ENCODE measurements at regions not wholly inside any gene's neighbourhood (a gene's known extent, or its start where the extent isn't known, plus 50 kb on each side); places are given as distances from the start of the nearest gene placed in this dataset.

GRCh38 chr12:94762259-94762942 lies 112.0 kb upstream of the TMCC3 start:
- H3K36me3 ChIP-seq (ENCODE audit: low read depth) = no peaks in the 10 kb centered on the region
- H3K4me1 ChIP-seq (replicated peaks; ENCODE audit: insufficient read depth) = peaks cover 30% of the 10 kb centered on the region
- POLR2A ChIA-PET (ENCODE audit: unreplicated experiment) = interaction anchor here (0.6 to 0.8 kb wide), 4 partner anchors 61 to 1475 kb away, joined by 3 to 15 read pairs (median 6); no protein-coding TSS in a partner anchor
- H4K20me1 ChIP-seq (ENCODE audit: insufficient read depth) = no peaks in the 10 kb centered on the region
- H3K9me3 ChIP-seq (ENCODE audit: insufficient read depth, low read depth) = no peaks in the 10 kb centered on the region
- no peak for TF ChIP-seq CTCF (conservative IDR thresholded peaks at IDR 0.05)
- no peak for TF ChIP-seq EZH2 (IDR thresholded peaks at IDR 0.05; ENCODE audit: low read depth)
- no TSS peak for BruUV-seq (replicated peaks)
- CTCF ChIA-PET = interaction anchor here (0.6 to 1.5 kb wide), 4 partner anchors 158 to 1259 kb away, joined by 3 to 5 read pairs (median 5); no protein-coding TSS in a partner anchor
- H3K79me2 ChIP-seq (ENCODE audit: low read depth) = no peaks in the 10 kb centered on the region
- peaks cover 7% of the 10 kb centered on the region; the same call in 1 of the 2 replicates for H3F3A ChIP-seq (ENCODE audit: insufficient read depth, low read depth)
- peak in 1 of 2 experiments; percentile 72 for DNase-seq
- H3K4me3 ChIP-seq = no peak overlapping the region
- H3K9me2 ChIP-seq (ENCODE audit: insufficient read depth) = no peaks in the 10 kb centered on the region
- peak overlapping the region; percentile 67 for H3K27ac ChIP-seq
- no peak overlapping the region for H2AFZ ChIP-seq
- H3K4me2 ChIP-seq = peak overlapping the region; percentile 7
- H3K27me3 ChIP-seq (ENCODE audit: insufficient read depth, low read depth) = no peaks in the 10 kb centered on the region
- intact Hi-C loops (cut with micrococcal nuclease; ENCODE audit: unreplicated experiment) = loop anchor here (5.0 kb wide), 2 partner anchors 140 to 165 kb away; no protein-coding TSS in a partner anchor

- Histone ChIP-seq H3K4me3 (no peak overlapping the region), H3K9me2 (ENCODE audit: insufficient read depth) (no peaks in the 10 kb centered on the region), H3K36me3 (ENCODE audit: low read depth) (no peaks in the 10 kb centered on the region), H3K4me2 (peak overlapping the region; percentile 30; the same call in 1 of the 2 replicates), H3K27me3 (ENCODE audit: insufficient read depth, low read depth) (no peaks in the 10 kb centered on the region), H3K27ac (peak overlapping the region; percentile 51), H4K20me1 (ENCODE audit: insufficient read depth) (no peaks in the 10 kb centered on the region), H3K9me3 (ENCODE audit: insufficient read depth, low read depth) (no peaks in the 10 kb centered on the region), H2AFZ (no peak overlapping the region), H3K4me1 (replicated peaks; ENCODE audit: insufficient read depth) (peaks cover 30% of the 10 kb centered on the region), H3K79me2 (ENCODE audit: low read depth) (no peaks in the 10 kb centered on the region), H3F3A (ENCODE audit: insufficient read depth, low read depth) (peaks cover 7% of the 10 kb centered on the region; the same call in 1 of the 2 replicates)
- no peak for TF ChIP-seq CTCF (conservative IDR thresholded peaks at IDR 0.05)
- POLR2A ChIA-PET (ENCODE audit: unreplicated experiment) = interaction anchor here (0.5 to 0.8 kb wide), 3 partner anchors 62 to 201 kb away, joined by 3 to 15 read pairs (median 8); no protein-coding TSS in a partner anchor
- BruUV-seq (replicated peaks) = no TSS peak
- CTCF ChIA-PET = interaction anchor here (0.6 kb wide), 1 partner anchor 33 kb away, joined by 7 read pairs; no protein-coding TSS in a partner anchor
- intact Hi-C loops (cut with micrococcal nuclease; ENCODE audit: unreplicated experiment) = loop anchor here (1.0 to 5.0 kb wide), 3 partner anchors 117 to 164 kb away; no protein-coding TSS in a partner anchor
- DNase-seq = peak; percentile 52 to 87
Measured at GRCh38 chr12:94761559-94761958, 111.2 kb upstream of the TMCC3 start.

- Histone ChIP-seq H3K9me3 (ENCODE audit: insufficient read depth, low read depth) (no peaks in the 10 kb centered on the region), H3K4me1 (replicated peaks; ENCODE audit: insufficient read depth) (peaks cover 30% of the 10 kb centered on the region), H3K27me3 (ENCODE audit: insufficient read depth, low read depth) (no peaks in the 10 kb centered on the region), H3K4me2 (no peak overlapping the region), H2AFZ (no peak overlapping the region), H3K36me3 (ENCODE audit: low read depth) (no peaks in the 10 kb centered on the region), H3F3A (ENCODE audit: insufficient read depth, low read depth) (peaks cover 7% of the 10 kb centered on the region; the same call in 1 of the 2 replicates), H3K79me2 (ENCODE audit: low read depth) (no peaks in the 10 kb centered on the region), H3K4me3 (no peak overlapping the region), H3K27ac (no peak overlapping the region), H3K9me2 (ENCODE audit: insufficient read depth) (no peaks in the 10 kb centered on the region), H4K20me1 (ENCODE audit: insufficient read depth) (no peaks in the 10 kb centered on the region)
- TF ChIP-seq EZH2 (IDR thresholded peaks at IDR 0.05; ENCODE audit: low read depth) (no peak), CTCF (conservative IDR thresholded peaks at IDR 0.05) (no peak)
- no peak for DNase-seq
- POLR2A ChIA-PET (ENCODE audit: unreplicated experiment) = no interaction called here
- intact Hi-C loops (cut with micrococcal nuclease; ENCODE audit: unreplicated experiment) = loop anchor here (1.0 to 5.0 kb wide), 3 partner anchors 116 to 163 kb away; no protein-coding TSS in a partner anchor
- CTCF ChIA-PET = no interaction called here
- BruUV-seq (replicated peaks) = no TSS peak
Measured at GRCh38 chr12:94760786-94761185, 110.4 kb upstream of the TMCC3 start.
